RPMI7951 (cell line): ENCODE measurements at regions not wholly inside any gene's neighbourhood (a gene's known extent, or its start where the extent isn't known, plus 50 kb on each side); places are given as distances from the start of the nearest gene placed in this dataset.

Source experiments
- DNase-seq: peaks from one replicate; pipeline ENCODE4 v3.0.0-alpha.2; 2012; ENCODE audit warnings: low read depth

DNA sequence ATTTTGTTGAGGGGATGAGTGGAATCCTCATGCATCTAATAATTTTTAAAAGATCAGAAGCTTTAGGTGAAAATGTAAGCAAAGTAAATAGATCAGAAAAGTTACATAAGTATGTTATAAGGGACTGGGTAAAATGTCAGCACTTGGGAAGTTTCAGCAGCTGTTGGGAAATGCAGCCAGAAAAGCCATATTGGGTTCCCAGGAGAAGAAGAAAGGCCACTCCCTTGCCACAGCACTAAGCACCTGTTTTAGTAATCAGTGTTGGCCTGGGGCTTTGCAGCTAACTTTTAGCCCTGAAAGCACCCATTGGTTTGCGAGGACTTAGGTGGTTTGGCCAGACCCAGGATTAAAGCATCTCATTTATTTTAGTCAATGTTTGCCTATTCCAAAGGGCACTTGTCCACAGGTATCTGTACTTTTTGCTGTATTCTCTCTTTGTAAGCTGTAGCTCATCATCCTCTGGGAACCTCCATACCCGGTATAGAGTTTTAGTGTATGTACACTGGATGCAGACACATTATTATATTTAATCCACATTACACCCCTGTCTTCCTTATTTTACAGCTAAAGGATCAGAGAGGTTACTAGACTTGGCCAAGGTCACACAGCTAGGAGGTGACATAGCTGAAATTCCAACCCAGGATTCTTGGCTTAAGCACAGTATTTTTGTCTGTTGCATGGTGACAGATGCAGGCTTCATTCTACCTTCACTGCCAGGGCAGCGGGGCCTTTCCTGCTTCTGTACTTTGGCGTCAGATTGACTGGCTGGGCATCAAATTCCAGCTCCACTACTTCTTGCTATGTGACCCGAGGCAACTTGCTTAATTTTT lies 127.7 kb upstream of the SESN3 start:
- DNase-seq = no peak

DNA sequence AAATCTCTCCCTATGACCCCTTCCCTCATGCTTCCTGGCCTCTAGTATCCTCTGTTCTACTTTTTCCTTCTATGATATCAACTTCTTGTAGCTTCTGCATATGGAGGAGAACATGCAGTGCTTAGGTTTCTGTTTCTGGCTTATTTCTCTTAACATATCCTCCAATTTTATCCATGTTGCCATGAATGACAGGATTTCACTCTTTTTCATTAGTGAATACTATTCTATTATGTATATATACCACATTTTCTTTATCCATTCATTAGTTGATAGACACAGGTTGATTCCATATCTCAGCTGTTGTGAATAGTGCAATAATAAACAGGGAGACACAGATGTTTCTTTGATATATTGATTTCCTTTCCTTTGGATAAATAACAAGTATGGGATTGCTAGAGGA lies 123.3 kb upstream of the SESN3 start:
- DNase-seq = no peak

DNA sequence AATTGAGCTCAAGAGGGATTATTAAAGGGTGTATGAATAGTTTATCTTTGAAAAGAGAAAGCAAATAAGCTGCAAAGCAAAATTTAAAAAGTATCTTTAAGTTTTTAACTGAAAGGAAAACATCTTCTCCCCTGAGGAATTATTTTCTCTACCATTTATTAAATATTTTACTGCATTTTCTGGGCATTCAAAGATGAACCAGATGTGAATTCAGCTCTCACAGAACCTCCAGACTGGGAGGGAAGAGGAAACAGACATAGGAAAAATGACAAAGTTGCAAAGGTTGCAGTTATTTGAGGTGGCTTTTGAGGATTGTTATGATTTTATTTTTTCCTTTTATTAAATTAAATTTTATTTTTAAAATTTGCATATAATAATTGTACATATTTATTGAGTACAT lies 122.7 kb upstream of the SESN3 start:
- no peak for DNase-seq

DNA sequence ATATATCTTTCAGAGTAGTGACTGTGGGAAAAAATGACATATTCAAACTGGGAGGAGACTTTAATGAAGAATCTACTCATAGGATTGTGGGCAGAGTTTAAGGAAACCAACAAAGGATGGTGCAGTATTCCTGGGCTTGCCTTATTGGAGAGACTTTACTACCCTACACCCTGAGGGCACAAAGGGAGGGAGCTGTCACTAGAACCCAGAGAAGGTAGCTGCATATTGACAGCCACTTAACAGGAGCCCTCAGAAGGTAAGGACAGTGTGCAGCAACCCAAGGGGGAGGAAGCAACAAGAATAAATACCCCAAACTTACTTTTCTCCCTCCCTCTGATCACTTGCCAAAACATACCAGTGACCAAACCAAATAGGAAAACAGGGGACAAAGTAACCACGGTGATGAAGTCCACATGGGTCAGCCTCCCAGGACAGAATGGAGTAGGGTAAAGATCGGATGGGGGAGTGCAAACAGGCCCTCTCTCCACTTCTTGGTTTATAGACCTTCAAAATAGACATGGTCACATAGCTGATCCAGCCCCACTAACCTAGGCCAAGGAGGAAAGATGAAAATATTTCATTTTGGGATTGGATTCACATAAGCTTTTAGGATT lies 121.8 kb upstream of the SESN3 start:
- no peak for DNase-seq

DNA sequence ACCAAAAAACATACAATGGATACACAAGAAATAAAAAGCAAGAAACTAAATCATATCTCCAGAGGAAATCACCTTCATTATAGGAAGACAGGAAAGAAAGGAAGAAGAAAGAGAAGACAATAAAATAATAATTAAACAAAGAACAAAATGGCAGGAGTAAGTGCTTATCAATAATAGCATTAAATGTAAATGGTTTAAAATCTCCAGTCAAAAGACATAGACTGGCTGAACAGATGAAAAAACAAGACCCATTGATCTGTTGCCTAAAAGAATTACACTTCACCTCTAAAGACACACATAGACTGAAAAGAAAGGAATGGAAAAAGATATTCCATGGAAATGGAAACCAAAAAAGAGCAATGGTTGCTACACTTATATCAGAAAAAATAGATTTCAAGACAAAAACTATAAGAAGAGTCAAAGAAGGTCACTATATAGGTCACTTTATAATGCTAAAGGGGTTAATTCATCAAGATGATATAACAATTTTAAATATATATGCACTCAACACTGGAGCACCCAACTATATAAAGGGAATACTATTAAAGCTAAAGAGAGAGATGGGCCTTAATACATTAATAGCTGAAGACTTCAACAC lies 118.4 kb upstream of the SESN3 start:
- no peak for DNase-seq

DNA sequence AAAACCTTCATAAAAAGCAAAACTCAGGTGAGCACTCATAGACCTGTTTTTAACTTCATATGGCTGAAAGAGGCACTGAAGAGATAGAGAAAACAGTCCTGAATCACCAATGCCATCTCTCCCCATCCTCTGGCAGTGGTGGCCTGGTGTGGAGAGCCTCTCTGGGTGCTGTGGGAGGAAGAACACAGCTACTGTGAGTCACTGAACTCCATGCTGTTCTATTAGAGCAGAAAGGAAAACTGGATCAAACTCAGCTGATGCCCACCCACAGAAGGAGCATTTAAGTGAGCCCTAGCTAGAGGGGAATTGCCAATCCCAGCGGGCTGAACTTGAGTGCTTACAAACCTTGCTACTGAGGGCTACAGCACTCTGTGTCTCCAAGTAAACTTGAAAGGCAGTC lies 115.3 kb upstream of the SESN3 start:
- no peak for DNase-seq

DNA sequence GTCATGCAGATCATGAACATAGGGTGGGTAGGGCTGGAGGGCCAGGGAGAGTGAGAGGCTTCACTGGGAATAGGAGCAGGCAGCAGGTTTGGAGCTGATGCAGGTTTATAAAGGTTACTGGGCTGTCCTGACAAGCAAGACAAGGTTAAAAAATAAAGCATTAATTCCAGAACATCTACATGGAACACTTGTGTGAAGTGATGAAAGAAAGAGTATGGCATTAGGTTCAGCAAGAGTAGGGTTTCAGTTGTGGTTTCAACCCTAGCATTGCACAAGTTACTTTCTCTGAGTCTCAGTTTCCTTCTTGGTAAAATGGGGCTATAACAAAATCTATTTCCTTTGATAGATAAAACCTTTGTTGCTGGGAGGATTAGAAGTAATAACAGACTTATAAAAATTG lies 114.6 kb upstream of the SESN3 start:
- DNase-seq = no peak

DNA sequence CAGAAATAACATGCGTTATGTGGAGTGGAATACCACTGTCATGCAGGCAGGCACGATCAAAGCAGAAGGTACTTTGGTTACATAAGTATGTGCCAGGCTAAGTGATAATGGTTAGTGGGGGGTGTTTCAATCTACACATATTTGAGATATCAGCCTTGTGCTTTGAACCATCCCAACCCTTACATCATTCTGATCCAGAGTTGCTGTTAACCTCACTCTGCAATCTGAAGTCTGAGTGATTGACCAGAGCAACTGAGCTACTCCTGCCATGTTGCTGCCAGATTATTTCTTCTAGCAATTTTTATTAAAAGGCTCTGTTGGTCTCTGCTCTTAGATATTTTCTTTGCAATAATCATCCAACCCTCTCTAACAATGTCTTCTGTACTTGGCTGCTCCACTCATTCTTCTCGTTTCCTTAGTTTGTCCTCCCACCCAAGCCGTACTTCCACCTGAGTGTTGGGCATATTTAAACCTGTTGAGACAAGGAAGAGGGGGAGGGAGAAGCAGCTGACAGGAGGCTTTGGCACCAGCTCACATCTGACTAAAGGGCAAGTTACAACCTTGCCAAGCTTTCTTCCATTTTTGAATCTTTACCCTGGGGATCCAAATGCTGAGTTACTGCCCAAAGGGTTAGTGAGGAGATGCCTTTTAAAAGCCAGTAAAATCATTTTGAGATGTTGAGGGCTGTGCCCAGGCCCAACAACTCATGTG lies 114.1 kb upstream of the SESN3 start:
- no peak for DNase-seq

DNA sequence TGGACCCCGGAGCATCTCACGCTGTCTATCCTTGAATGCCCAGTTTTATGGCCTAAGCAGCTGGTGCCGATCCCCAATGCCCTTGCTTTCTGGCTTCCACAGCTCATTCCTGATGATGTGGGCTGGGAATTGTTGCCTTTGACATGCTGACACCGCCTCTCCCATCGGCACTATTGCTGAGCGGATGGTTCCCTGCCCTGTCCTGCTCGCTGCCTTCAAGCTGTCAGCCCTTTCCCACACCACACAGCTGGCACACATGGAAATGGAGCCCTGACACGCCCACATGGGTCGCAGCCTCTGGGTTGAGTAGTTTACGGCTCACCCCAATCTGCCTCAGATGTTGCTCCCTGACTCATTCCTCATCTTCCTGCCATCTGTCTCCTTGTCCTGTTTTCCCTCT lies 110.2 kb upstream of the SESN3 start:
- peak; percentile 77 for DNase-seq

DNA sequence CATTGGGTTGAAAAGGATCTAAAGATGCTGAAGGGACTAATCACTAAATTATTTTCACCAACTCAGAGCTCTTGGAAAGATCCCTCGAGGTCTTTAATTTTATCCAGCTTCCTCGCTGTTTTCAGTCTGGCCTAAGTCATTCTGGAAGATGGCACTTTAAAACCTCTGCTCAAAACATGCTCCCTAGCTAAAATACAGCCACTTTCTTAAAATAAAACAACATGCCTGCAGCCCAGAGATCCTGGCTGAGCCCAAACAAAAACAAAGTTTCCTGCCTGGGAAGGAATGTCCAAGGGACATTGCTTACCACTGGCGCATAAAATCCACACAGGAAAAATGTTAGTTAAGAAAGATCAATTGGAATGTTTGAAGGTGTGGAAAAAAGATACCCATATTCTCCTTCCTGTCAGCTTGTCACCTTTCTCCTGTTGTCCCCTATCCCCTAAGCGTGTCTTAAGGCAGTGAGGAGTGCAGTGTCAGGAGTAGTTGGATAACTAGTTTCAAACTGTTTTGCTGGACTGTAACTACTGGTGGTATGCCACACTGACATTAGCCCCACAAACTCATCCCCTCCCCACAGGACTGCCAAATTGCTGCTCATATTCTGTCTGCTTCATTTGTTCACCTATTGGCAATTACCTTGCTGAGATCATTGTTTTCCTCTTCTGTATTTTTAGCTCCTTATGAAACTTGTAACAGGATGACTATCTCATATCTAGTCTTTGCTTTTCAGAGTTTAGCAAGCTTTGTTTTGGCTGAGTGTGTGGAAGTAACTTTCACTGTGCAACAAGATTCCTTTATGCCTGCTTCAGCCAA lies 108.3 kb upstream of the SESN3 start:
- DNase-seq = no peak

DNA sequence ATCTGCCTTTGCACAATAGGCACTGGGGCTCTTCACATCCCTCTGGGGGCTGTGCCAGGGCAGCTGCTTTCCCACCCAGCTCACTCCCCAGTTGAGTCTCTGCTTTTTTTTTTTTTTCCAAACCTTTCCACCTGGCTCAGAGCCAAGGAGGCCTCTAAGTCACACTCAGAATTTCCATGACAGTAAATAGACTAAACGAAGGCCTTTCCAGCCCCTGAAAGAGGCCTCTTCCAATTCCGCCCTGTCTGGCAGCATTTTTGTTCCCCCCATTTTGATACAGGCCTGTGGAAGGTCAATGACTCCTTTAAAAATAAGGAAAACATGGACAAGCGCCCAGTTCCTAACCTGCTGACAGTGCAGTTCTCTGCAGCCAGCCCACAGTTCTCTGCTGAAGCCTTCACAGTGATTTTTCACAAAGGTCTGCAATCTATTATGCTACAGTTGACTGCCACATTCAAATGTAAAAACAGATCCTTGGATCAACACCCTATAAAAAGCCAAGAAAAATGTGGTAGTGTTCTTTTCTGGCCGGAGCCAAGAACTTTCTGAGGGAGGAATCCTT lies 107.5 kb upstream of the SESN3 start:
- peak; percentile 83 for DNase-seq

DNA sequence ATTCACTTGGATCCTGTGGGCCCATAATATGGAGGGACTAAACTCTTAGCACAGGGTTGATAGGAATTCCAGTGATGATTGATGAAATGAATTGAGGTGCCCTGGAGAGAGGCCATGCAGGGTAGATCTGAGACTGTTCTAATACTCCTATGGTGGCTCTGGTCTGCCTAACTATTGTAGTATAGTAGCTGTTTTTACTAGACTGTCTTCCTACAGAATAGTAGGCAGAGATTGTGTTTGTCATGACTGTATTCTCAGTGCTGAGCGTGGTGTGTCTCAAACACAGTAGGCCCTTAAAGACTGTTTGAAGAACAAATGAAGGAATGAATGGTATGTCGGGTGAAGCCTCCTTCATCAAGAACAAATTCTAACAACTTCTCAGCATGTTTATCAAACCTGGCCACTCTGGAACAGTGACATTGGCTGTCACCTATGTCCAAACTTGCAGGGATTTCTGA lies 107.0 kb upstream of the SESN3 start:
- no peak for DNase-seq

DNA sequence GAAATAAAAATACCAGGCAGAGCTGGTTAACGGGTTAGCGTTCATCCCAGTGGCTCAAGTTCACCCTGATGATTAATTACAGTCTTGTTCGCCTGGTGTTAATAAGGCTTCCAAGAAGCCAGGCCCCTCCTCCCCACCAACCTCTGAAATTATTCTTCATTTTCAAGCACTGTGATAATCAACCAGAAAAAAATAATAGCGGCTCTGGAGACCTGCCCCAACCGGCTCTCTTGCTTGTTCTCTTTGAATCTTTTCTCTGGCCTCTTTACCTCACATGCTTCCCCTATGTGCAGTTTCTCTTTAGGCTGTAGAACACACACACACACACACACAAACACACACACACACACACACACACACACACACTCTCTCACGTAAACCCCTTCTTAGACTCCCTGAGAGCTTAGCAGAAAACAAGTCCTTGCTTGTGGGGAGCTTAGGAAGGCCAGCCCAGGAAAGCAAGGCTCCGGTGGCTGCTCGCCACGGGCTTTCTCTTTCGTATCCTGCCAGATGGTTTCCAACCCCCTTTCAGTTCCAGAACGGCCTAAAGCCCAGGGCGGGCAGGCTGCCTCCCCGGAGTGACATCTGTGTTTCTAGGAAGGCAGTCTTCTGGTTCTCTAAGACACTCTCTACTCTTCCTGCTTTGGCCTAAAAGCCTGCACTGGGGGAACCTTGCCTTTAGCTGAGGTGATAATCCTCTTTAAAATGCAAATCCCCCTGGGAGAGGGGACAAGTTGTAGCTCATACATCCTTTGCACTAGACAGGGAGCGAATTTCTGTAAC lies 106.4 kb upstream of the SESN3 start:
- peak; percentile 72 for DNase-seq

DNA sequence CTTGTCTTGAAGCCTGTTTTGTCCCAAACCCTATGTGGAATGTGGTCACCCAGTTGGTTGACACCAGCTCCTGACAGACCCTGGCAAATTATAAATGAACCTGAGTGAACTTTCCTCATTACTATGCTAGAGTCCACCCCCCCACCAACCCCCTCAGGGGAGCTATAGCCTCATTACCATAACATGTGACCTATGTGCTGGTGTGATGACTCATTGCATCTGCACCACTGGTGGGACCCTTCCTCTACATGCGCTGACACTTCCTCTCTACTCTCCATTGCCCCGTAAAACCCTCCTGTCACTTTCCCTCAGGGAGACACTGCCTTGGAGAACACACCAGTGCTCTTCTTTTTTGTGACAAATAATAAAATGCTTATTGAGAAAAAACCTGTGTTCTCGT lies 105.0 kb upstream of the SESN3 start:
- DNase-seq = no peak

DNA sequence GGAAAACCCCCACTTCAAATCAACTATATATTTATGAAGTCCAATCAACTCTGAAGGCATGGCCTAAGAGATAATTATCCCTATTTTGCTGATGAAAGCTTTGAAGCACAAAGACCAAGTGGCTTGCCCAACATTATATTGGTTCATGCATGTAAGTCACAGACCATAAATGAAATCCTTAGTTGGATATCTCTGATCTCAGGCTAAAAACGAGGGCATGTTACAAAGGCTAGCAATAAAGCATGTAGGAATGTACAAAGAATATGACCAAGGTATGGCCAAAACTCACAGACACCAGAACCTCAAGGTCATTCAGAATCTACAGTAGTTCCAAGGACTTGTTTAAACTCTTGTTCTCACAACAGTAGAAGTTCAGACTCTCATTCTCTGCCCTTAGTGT lies 100.2 kb upstream of the SESN3 start:
- DNase-seq = no peak

DNA sequence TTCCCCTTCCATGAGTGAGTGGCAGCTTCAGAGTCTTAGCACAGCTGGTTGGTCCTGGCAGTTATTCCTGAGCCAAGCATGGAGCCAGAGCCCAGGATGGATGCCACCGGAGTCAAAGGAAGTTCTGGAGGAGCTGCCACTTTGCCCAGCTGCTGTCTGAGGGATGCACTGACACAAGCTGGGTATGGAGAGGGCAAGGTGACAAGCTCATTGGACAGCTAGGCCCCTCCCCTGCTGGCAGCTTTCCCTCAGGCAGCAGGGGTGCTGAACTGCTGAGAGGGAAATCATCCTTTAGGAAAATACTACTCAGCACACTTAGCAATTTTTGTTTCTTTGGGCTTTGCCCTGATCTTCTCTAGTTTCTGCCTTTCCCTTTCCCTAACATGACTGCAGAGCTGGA lies 99.3 kb upstream of the SESN3 start:
- DNase-seq = no peak

DNA sequence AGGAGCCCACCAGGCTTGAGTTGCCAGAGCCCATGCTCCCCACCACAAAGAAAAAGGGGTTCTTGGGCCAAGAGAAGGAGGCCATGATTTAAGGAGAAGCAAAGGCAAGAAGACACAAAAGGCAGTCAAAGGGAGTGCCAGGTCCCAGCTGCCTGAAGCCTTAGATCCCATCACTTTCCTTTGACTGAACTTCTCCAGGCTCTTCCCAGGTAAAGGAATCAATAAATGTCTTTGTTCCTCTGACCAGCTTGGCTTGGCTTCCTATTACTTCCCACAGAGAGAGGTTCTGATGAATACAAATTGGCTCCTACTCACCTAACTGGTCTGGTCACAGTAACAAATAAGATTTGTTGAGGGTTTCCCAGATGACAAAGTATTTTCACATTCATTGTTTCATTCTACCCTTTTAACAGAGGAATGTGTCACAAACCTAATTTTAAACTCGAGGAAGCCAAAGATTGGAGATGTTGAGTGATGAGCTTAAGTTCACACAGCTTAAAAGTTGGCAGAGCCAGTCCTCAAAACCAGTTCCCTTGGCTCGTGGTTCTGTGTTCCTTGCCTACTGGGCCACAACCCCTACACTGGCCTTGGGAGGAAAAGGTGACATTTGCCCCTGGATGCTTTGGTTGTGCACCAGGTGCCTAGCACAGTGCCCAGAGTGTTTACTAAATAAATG lies 96.4 kb upstream of the SESN3 start:
- no peak for DNase-seq

DNA sequence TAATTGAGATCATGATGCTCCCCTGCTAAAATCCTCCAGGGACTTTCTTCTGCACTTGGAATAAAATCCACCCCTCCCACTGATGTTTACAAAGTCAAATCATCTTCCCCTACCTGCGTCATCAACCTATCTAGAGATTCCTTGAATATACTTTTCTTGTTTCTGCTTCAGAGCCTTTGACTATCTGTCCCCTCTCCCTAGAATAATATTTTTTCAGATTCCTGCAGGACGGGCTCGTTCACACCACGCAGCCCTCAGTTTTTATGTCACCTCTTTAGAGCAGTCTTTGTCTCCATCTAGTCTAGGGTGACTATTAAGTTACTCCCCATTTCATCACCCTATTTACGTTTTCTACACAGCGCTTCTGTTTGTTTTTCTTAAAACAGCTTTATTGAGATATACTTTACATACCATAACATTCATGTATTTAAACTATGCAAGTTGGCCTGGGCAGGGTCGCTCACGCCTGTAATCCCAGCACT lies 94.8 kb upstream of the SESN3 start:
- no peak for DNase-seq

DNA sequence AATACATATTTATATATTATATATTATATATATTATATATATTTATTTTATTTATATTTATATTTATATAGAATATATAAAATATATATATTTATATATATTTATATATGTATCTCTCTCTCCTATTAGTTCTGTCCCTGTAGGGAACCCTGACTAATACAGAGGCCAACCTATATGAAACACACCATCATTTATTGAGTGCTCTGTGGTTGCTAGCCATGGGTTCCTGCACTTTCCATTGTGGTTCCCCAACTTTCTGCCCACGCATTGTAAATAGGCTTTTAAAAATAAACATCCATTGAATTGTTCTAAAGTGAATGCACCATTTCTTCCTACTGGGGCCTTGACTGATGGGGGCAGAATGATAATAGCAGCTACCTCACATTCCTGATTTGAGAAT lies 93.8 kb upstream of the SESN3 start:
- no peak for DNase-seq

DNA sequence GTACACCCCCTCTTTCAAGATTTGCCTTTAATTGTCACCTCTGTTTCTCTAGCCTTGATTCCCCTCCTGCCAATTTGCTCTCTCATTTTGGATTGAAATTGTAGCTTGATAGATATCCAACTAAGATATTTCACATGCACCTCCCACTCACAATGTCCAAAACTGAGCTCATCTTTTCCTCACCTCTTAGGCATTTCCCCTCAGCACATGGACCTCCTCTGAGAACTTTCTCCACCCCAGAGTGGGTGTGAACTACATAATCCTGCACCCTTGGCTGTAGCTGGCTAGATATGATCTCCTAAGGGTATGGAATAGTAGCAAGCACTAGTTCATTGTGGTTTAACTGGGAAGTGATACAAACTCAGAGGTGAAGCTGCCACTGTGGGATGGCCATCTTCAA lies 91.5 kb upstream of the SESN3 start:
- no peak for DNase-seq
